GM12875 (cell line): ENCODE measurements at regions not wholly inside any gene's neighbourhood (a gene's known extent, or its start where the extent isn't known, plus 50 kb on each side); places are given as distances from the start of the nearest gene placed in this dataset.

ENCODE experiments used
- H3K4me3 ChIP-seq: one replicate; pipeline ENCODE4 v1.5.1; 2011; ENCODE audit warnings: low read depth, low read length, control low read depth
- TF ChIP-seq, protein P1 (sequence below): IDR thresholded peaks from 2 replicates; pipeline ENCODE4 v1.5.1; 2011; ENCODE audit warnings: low read depth, mild to moderate bottlenecking, control low read depth, inconsistent platforms, low read length, moderate library complexity, borderline replicate concordance; ENCODE audit not compliant: insufficient read depth

DNA sequence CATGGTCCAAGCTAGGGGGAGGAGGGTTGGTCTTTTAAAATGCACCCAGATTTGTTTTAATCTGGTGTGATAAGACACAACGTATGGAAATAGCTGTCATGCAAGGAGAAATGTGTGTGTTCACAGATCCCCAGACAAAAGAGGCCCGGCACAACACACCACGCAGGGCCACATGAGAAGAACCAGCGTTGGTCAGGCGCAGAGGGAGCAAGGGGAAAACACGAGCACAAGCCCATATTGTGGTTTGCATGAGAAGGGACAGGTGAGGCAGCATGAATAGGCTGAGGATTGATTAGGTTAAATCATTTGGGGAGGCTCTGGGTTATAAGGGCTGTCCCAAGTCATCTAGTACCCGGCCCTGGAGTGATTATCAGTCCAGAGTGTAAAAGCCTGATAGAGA, 272.5 kb upstream of the NCKAP5 start:
- TF ChIP-seq, protein P1, sequence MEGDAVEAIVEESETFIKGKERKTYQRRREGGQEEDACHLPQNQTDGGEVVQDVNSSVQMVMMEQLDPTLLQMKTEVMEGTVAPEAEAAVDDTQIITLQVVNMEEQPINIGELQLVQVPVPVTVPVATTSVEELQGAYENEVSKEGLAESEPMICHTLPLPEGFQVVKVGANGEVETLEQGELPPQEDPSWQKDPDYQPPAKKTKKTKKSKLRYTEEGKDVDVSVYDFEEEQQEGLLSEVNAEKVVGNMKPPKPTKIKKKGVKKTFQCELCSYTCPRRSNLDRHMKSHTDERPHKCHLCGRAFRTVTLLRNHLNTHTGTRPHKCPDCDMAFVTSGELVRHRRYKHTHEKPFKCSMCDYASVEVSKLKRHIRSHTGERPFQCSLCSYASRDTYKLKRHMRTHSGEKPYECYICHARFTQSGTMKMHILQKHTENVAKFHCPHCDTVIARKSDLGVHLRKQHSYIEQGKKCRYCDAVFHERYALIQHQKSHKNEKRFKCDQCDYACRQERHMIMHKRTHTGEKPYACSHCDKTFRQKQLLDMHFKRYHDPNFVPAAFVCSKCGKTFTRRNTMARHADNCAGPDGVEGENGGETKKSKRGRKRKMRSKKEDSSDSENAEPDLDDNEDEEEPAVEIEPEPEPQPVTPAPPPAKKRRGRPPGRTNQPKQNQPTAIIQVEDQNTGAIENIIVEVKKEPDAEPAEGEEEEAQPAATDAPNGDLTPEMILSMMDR = no peak
- no peak overlapping the region for H3K4me3 ChIP-seq

DNA sequence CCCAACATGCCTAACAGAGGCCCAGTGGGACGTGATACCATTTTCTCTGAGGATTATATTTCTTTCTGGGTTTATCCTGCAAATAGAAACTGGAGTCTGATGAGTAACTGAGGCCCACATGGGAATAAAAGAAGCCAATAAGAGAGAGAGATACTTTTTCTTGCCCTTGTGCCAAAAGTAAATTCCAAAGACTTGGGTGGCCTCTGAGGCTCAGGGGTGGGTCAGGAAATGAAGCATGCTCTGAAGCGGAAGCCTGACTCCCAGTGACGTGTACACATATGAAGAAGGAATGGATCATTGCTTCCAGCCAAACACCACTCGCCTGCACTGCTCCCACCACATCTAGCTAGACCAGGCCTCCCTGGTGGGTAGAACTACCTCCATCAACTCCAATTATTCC, 273.6 kb upstream of the NCKAP5 start:
- TF ChIP-seq, protein P1 = no peak
- no peak overlapping the region for H3K4me3 ChIP-seq

DNA sequence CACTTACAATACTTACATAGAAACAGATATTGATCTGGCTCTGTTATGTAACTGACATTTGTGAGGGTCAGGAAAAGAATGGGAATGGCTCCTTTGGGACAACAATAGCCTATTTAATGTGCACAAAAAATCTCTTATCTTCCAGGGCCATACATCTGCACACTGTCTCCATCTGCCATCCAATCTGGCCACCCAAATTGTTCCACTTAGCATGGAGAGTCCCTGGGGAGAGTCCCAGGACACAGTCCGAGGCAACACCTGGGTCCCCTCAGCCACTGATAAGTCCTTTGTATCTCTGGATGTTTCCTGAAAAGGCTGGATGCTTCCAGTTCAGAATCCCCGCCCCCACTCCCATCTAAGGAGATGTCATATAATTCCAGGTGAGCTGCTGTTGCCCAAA, 274.2 kb upstream of the NCKAP5 start:
- H3K4me3 ChIP-seq = no peak overlapping the region
- TF ChIP-seq, protein P1 = no peak

DNA sequence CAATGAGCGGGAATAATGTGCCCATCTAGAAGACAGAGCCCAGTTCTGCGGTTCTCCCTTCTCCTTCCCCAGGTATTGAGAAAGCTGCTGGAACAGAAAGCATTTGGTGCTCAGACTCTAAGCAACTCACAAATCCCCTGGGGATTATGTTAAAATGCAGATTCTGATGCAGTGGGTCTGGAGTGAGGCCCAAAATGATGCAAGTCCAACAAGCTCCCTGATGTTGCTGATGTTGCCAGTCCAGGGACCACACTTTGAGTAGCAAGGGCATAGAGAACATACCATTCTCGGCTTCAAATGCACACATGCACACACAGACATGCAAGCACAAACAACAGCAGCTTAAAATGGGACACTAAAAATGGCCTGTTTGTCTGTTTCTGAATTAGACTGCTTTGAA, 274.8 kb upstream of the NCKAP5 start:
- no peak overlapping the region for H3K4me3 ChIP-seq
- TF ChIP-seq, protein P1 = no peak

DNA sequence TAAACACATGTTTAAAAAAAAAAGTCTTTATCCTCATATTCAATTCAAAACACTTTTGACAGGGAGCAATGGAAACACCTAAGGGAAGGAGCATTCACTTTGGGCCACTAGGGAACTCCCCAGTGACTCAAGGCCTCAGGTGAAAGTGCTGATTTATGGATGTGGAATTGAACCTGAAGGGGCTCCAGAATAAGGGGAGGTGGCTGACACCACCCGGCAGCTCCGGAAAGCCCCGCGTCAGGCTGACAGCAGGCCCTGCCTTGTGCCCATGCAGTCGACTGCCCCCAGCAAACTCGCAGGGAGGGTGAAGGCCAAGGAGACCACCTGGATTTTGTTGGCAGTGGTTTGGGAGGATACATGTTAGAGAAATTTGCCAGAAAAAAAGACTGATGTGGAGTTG, 275.3 kb upstream of the NCKAP5 start:
- TF ChIP-seq, protein P1 = no peak
- H3K4me3 ChIP-seq = no peak overlapping the region

DNA sequence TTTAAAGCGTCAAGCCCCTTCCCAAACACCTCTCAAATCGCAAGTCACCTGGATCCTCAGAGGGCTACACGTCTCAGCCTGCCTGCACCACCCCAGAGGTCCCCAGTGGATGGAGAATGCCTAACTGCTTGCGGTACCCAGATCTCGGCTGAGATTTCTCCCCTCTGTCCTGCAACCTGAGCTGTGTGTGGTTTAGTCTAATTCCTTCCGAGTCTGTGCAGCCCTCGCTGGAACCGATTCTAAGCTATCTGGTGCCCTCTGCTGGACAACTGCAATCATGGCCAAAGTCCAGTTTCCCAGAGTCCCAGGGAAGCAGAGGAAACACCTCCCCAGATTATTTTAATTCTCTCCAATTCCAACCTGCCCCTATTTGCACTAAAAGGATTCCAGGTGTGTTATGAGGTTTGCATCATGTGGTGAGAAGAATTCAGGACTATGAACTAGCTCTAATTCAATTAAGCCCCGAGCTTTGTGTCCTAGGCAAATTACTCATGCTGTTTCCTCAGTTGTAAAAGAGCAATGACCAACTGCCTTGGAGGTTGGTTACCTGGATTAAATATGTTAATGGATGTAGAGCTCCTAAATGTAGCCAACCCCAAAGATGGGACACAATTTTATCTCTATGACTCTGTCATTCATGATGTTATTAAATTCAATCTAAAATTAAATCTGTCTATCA, 276.1 kb upstream of the NCKAP5 start:
- TF ChIP-seq, protein P1 = peak; percentile 86
- H3K4me3 ChIP-seq = no peak overlapping the region

DNA sequence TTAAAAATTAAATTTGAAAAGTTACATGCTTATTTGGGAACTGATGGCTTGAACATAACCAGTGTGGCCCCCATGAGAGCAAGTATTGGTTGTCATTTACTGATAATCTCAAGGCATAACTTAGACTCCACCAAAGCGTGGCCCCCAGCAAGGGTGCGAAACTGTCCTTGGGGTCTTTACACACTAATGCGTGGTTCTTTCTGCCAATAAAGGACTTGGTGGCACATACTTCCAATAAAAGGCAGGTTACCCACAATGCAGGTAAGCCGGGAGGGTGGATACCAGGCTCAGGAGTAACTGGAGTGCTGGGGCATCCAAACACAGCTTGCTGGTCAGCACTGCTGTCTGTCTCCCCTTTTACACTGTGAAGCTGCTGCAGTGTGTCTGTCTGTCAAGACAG, 278.2 kb upstream of the NCKAP5 start:
- H3K4me3 ChIP-seq = no peak overlapping the region
- TF ChIP-seq, protein P1 = no peak
